Astrocyte of the cerebellum (primary cell): ENCODE measurements at regions not wholly inside any gene's neighbourhood (a gene's known extent, or its start where the extent isn't known, plus 50 kb on each side); places are given as distances from the start of the nearest gene placed in this dataset.
"Not testable (repeated sequence)": the region's sequence is repeated elsewhere in the genome, so short reads cannot be mapped to it uniquely, and the experiment has no call there.

Experiments used
- DNase-seq: peaks from one replicate; pipeline ENCODE4 v3.0.0-alpha.2; 2011; ENCODE audit warnings: low read depth
- H3K4me3 ChIP-seq: 2 replicates; pipeline ENCODE4 v1.5.1; 2011; ENCODE audit warnings: mild to moderate bottlenecking, low read depth, low read length, moderate library complexity
- CTCF ChIP-seq: IDR thresholded peaks from 2 replicates; pipeline ENCODE4 v1.5.1; 2012; ENCODE audit warnings: low read length, low read depth, moderate library complexity, mild to moderate bottlenecking; ENCODE audit errors: missing control alignments
- in situ Hi-C: cut with HindIII; loops from 2 replicates; pipeline ENCODE4 v1.10.0; 2017; ENCODE audit warnings: low sequenced_read_pairs

GRCh38 chr6:167238146-167238693 is 52.9 kb upstream of the UNC93A start:
- DNase-seq: no peak
- TF ChIP-seq CTCF: no peak
- H3K4me3 ChIP-seq: no peak overlapping the region
- in situ Hi-C loops: no loop called here

GRCh38 chr6:167238694-167239467 is 52.2 kb upstream of the UNC93A start:
- no peak for DNase-seq
- no peak for TF ChIP-seq CTCF

GRCh38 chr6:167239470-167239869 is 51.6 kb upstream of the UNC93A start:
- DNase-seq, in situ Hi-C loops, H3K4me3 ChIP-seq: not testable (repeated sequence)

More at GRCh38 chr6:167238694-167239467, 52.2 kb upstream of the UNC93A start:
- in situ Hi-C loops: no loop called here
- H3K4me3 ChIP-seq: no peak overlapping the region

DNA sequence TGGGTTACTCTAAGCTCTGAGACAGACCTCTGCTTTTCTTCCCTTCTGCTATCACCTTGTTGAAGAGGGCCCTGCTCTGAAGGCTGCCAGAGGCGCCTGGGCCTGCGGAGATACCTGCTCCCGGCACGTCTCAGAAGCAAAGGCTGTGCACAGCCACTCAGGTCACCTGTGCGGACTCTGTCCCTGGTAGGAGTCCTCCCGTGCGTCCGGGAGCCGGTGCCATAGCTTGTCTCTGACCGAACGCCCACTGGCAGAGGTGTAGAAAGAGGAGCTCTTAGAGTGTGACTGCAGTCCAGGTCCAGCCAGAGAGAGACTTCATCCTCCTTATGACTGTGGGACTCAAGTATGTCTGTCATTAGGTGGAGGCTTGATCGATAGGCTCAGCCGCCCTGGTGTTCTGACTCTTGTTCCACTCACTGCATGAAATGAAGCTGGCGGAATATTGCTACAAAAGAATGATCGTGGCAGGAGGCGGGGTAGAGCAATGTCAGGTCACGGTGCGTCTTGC is 51.0 kb upstream of the UNC93A start:
- in situ Hi-C loops: no loop called here
- H3K4me3 ChIP-seq: no peak overlapping the region
- TF ChIP-seq CTCF: no peak
- DNase-seq: no peak
